Naive thymus-derived CD4-positive, alpha-beta T cell (primary cell): ENCODE measurements at regions not wholly inside any gene's neighbourhood (a gene's known extent, or its start where the extent isn't known, plus 50 kb on each side); places are given as distances from the start of the nearest gene placed in this dataset.

Experiments
- ATAC-seq: fragments of 150-1000 bp; cut with Tn5 transposase; 2 replicates; pipeline ENCODE4 v1.10.0; 2021; ENCODE audit warnings: mild to moderate bottlenecking, moderate library complexity
- CTCF ChIA-PET: fragments of 350-600 bp; sonication (Branson Sonifier 250); formaldehyde crosslinking; loops from one replicate; lab custom pipeline; 2021; ENCODE audit warnings: antibody characterized with exemption; lab: Charles Lee
- POLR2A ChIA-PET: fragments of 350-600 bp; sonication (Branson Sonifier 250); formaldehyde crosslinking; loops from one replicate; lab custom pipeline; 2021; ENCODE audit warnings: antibody characterized with exemption, inconsistent platforms; lab: Charles Lee
- DNase-seq, 9 donors: peaks; one replicate each; pipeline versions ENCODE4 v3.0.0 to v3.0.0-alpha.2; 2020 to 2022; ENCODE audit warnings: mixed read lengths in 1 of 9
- H3K27ac ChIP-seq: one replicate; pipeline ENCODE4 v1.7.0; 2013; ENCODE audit warnings: mild to moderate bottlenecking, low read depth, low read length, moderate library complexity
- H3K27me3 ChIP-seq, 2 donors: one replicate each; pipeline ENCODE4 v1.7.0; 2013; ENCODE audit warnings: low read length in 2 of 2, mild to moderate bottlenecking in 2 of 2, moderate library complexity in 2 of 2; ENCODE audit not compliant: control insufficient read depth in 2 of 2, insufficient read depth in 2 of 2
- H3K36me3 ChIP-seq, 3 experiments: 1 replicate in 2 of 3; 2 replicates in 1 of 3; pipeline ENCODE4 v1.7.0; 2013; ENCODE audit warnings: low read length in 3 of 3, mild to moderate bottlenecking in 3 of 3, moderate library complexity in 1 of 3; ENCODE audit not compliant: insufficient read depth in 3 of 3, control insufficient read depth in 2 of 3
- H3K4me1 ChIP-seq, 2 donors: one replicate each; pipeline ENCODE4 v1.7.0; 2013; ENCODE audit warnings: low read length in 2 of 2, mild to moderate bottlenecking in 2 of 2, moderate library complexity in 1 of 2; ENCODE audit not compliant: control insufficient read depth in 2 of 2, insufficient read depth in 2 of 2
- H3K4me3 ChIP-seq: 2 replicates; pipeline ENCODE4 v1.7.0; 2013; ENCODE audit warnings: mild to moderate bottlenecking, low read length
- H3K9me3 ChIP-seq, 3 experiments: 1 replicate in 2 of 3; 2 replicates in 1 of 3; pipeline ENCODE4 v1.7.0; 2013; ENCODE audit warnings: low read length in 3 of 3; ENCODE audit not compliant: control insufficient read depth in 2 of 3
- H3K27ac Mint-ChIP-seq, 9 donors: one replicate each; pipeline ENCODE4 v1.8.0; 2020 to 2022; ENCODE audit warnings: mixed read lengths in 9 of 9, mild to moderate bottlenecking in 8 of 9, moderate library complexity in 5 of 9, inconsistent platforms in 2 of 9
- H3K27me3 Mint-ChIP-seq, 5 donors: one replicate each; pipeline ENCODE4 v1.8.0; 2021 to 2022; ENCODE audit warnings: mixed read lengths in 5 of 5, mild to moderate bottlenecking in 1 of 5
- H3K36me3 Mint-ChIP-seq, 5 donors: one replicate each; pipeline ENCODE4 v1.8.0; 2020 to 2022; ENCODE audit warnings: mixed read lengths in 5 of 5, mild to moderate bottlenecking in 3 of 5, inconsistent platforms in 1 of 5
- H3K4me1 Mint-ChIP-seq, 7 donors: one replicate each; pipeline ENCODE4 v1.8.0; 2020 to 2022; ENCODE audit warnings: mixed read lengths in 7 of 7, mild to moderate bottlenecking in 3 of 7, inconsistent platforms in 1 of 7
- H3K4me3 Mint-ChIP-seq, 10 donors: one replicate each; pipeline ENCODE4 v1.8.0; 2020 to 2022; ENCODE audit warnings: mild to moderate bottlenecking in 10 of 10, mixed read lengths in 10 of 10, moderate library complexity in 6 of 10, inconsistent platforms in 2 of 10
- H3K9me3 Mint-ChIP-seq, 11 donors: one replicate each; pipeline ENCODE4 v1.8.0; 2020 to 2022; ENCODE audit warnings: mixed read lengths in 11 of 11, mild to moderate bottlenecking in 4 of 11, inconsistent platforms in 1 of 11, moderate library complexity in 1 of 11
- intact Hi-C, 2 donors: fragments of 100-400 bp; cut with micrococcal nuclease; formaldehyde crosslinking; loops; one replicate each; pipeline ENCODE4 v1.15.1; 2023

GRCh38 chr5:3348576-3349535 is 246.8 kb upstream of the IRX1 start:
- intact Hi-C loops = no loop called here
- Histone ChIP-seq H3K9me3 (no peaks in the 10 kb centered on the region), H3K4me1 (no peaks in the 10 kb centered on the region), H3K36me3 (no peaks in the 10 kb centered on the region), H3K4me3 (no peak overlapping the region), H3K27ac (no peak overlapping the region), H3K27me3 (no peaks in the 10 kb centered on the region)
- H3K9me3 Mint-ChIP-seq = peaks cover 0 to 10% (median 1%) of the 10 kb centered on the region in 11 donors
- DNase-seq (no peak), ATAC-seq (no peak)
- no peak overlapping the region for H3K4me3 Mint-ChIP-seq
- POLR2A ChIA-PET = no interaction called here
- H3K36me3 Mint-ChIP-seq = no peaks in the 10 kb centered on the region
- CTCF ChIA-PET = no interaction called here
- H3K4me1 Mint-ChIP-seq = no peaks in the 10 kb centered on the region
- no peak overlapping the region for H3K27ac Mint-ChIP-seq
- peaks cover 0 to 6% (median 0%) of the 10 kb centered on the region in 5 donors for H3K27me3 Mint-ChIP-seq

DNA sequence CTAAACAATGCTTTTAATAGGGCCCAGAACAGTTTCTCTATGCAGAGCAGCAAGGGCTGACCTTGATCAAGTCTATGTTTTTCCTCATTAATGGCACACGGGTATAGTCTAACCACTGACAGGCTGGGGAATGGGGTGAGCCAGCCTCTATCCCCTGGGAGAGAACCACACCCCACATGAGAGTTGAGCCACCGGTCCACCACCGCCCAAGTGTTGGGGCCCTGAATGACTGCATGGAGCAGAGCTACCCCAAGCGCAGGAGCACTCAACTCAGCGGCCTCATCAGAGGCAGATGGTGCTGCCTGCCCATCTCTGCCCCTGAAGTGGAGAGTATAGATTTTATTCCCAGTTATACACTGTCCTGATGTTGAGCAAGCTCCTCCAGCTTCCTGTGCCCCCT is 247.9 kb upstream of the IRX1 start:
- no peak overlapping the region for H3K27ac ChIP-seq
- ChIA-PET POLR2A (no interaction called here), CTCF (no interaction called here)
- DNase-seq (no peak), ATAC-seq (no peak)
- no peaks in the 10 kb centered on the region for H3K4me1 ChIP-seq
- Mint-ChIP-seq H3K27ac (no peak overlapping the region), H3K4me1 (no peaks in the 10 kb centered on the region), H3K4me3 (no peak overlapping the region), H3K27me3 (peaks cover 0 to 6% (median 0%) of the 10 kb centered on the region in 5 donors), H3K36me3 (no peaks in the 10 kb centered on the region), H3K9me3 (peaks cover 0 to 9% (median 1%) of the 10 kb centered on the region in 11 donors)
- intact Hi-C loops = no loop called here
- no peaks in the 10 kb centered on the region for H3K27me3 ChIP-seq
- no peak overlapping the region for H3K4me3 ChIP-seq
- H3K9me3 ChIP-seq = no peaks in the 10 kb centered on the region
- H3K36me3 ChIP-seq = no peaks in the 10 kb centered on the region

DNA sequence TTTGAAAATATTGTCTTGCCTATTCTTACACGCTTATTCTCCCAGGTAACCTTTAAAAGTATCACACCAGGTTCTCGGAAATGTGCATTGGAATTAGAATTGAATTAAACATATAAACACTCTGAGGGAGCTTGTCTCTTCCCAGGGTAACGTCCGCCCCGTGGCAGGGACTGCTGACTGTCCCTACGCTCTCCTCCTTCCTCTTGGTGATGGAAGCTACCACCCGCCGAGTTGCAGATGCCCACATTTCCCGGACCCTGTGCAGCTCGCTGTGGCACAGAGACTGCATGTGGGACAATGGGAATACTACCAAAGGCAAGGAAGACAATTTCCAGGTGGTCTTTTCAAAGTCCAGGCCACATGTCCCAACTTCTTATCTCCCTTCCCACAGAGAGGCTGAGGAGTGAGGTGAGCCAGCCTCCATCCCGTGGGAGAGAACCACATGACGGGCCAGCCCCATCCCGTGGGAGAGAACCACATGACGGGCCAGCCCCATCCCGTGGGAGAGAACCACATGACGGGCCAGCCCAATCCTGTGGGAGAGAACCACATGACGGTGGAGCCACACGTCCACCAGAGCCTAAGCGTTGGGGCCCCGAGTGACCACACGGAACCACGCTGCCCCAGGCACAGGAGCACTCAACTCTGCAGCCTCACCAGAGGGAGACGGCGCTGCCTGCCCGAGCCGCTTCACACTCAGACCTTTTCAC is 249.4 kb upstream of the IRX1 start:
- H3K27ac ChIP-seq = no peak overlapping the region
- H3K4me3 ChIP-seq = no peak overlapping the region
- Mint-ChIP-seq H3K36me3 (no peaks in the 10 kb centered on the region), H3K9me3 (peaks cover 0 to 8% (median 1%) of the 10 kb centered on the region in 11 donors), H3K27me3 (peaks cover 0 to 6% (median 0%) of the 10 kb centered on the region in 5 donors), H3K4me3 (no peak overlapping the region), H3K4me1 (no peaks in the 10 kb centered on the region), H3K27ac (no peak overlapping the region)
- H3K4me1 ChIP-seq = no peaks in the 10 kb centered on the region
- no peak for ATAC-seq
- no peaks in the 10 kb centered on the region for H3K27me3 ChIP-seq
- no peaks in the 10 kb centered on the region for H3K36me3 ChIP-seq
- no peak for DNase-seq
- intact Hi-C loops = no loop called here
- POLR2A ChIA-PET = no interaction called here
- H3K9me3 ChIP-seq = no peaks in the 10 kb centered on the region
- CTCF ChIA-PET = no interaction called here

DNA sequence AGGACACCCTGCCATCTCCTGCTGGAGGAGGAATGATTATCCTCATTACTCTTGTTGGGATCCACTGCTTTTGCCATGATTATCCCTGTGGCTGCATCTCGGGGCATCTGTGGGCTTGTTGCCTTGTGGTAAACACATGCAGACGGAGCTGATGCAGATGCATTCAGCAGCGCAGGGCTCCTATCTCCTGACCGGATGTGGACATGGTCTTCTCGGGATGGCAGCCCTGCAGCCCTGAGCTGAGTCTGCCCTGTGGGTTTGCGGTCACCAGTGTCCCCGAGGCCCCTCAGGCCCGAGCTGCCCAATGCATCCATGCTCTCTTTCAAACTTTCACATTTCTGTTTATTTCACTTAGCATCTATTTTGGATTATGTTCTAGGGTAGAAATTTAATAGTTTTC is 250.4 kb upstream of the IRX1 start:
- H3K27me3 Mint-ChIP-seq = peaks cover 0 to 6% (median 0%) of the 10 kb centered on the region in 5 donors
- H3K27ac Mint-ChIP-seq = no peak overlapping the region
- ATAC-seq (no peak), DNase-seq (no peak)
- H3K4me1 Mint-ChIP-seq = no peaks in the 10 kb centered on the region
- Histone ChIP-seq H3K36me3 (no peaks in the 10 kb centered on the region), H3K27me3 (no peaks in the 10 kb centered on the region), H3K4me3 (no peak overlapping the region), H3K9me3 (no peaks in the 10 kb centered on the region), H3K27ac (no peak overlapping the region), H3K4me1 (no peaks in the 10 kb centered on the region)
- ChIA-PET CTCF (no interaction called here), POLR2A (no interaction called here)
- H3K4me3 Mint-ChIP-seq = no peak overlapping the region
- H3K9me3 Mint-ChIP-seq = peaks cover 0 to 8% (median 0%) of the 10 kb centered on the region in 11 donors
- H3K36me3 Mint-ChIP-seq = no peaks in the 10 kb centered on the region
- intact Hi-C loops = no loop called here

GRCh38 chr5:3344671-3345070 is 251.0 kb upstream of the IRX1 start:
- H3K36me3 ChIP-seq = no peaks in the 10 kb centered on the region
- ChIA-PET CTCF (no interaction called here), POLR2A (no interaction called here)
- H3K4me3 ChIP-seq = no peak overlapping the region
- no peak overlapping the region for H3K27ac ChIP-seq
- H3K27me3 Mint-ChIP-seq = peaks cover 0 to 6% (median 0%) of the 10 kb centered on the region in 5 donors
- peaks cover 0 to 5% (median 0%) of the 10 kb centered on the region in 11 donors for H3K9me3 Mint-ChIP-seq
- ATAC-seq = no peak
- H3K36me3 Mint-ChIP-seq = no peaks in the 10 kb centered on the region
- H3K4me3 Mint-ChIP-seq = no peak overlapping the region
- intact Hi-C loops = no loop called here
- H3K27me3 ChIP-seq = no peaks in the 10 kb centered on the region
- H3K27ac Mint-ChIP-seq = no peak overlapping the region
- H3K4me1 Mint-ChIP-seq = no peaks in the 10 kb centered on the region
- no peaks in the 10 kb centered on the region for H3K9me3 ChIP-seq
- H3K4me1 ChIP-seq = no peaks in the 10 kb centered on the region
- no peak for DNase-seq

GRCh38 chr5:3343911-3344310 is 251.7 kb upstream of the IRX1 start:
- no peak overlapping the region for H3K4me3 ChIP-seq
- no peaks in the 10 kb centered on the region for H3K36me3 Mint-ChIP-seq
- intact Hi-C loops = no loop called here
- POLR2A ChIA-PET = no interaction called here
- CTCF ChIA-PET = no interaction called here
- H3K27ac ChIP-seq = no peak overlapping the region
- H3K27me3 Mint-ChIP-seq = peaks cover 0 to 6% (median 0%) of the 10 kb centered on the region in 5 donors
- DNase-seq = no peak
- no peak overlapping the region for H3K27ac Mint-ChIP-seq
- H3K9me3 ChIP-seq = no peaks in the 10 kb centered on the region
- no peaks in the 10 kb centered on the region for H3K4me1 ChIP-seq
- H3K36me3 ChIP-seq = no peaks in the 10 kb centered on the region
- ATAC-seq = no peak
- peaks cover 0 to 5% (median 0%) of the 10 kb centered on the region in 11 donors for H3K9me3 Mint-ChIP-seq
- no peak overlapping the region for H3K4me3 Mint-ChIP-seq
- no peaks in the 10 kb centered on the region for H3K4me1 Mint-ChIP-seq
- H3K27me3 ChIP-seq = no peaks in the 10 kb centered on the region
